Activated T-helper 2 cell treated with anti-CD3 and anti-CD28 coated beads, Interferon-gamma antibody, Interleukin-2, Interleukin-4, amounts not matched to agents 10 μg/mL and 5 μg/mL and 100 μg/mL, durations not matched to agents 14 hours and 24 hours and 36 hours (primary cell): ENCODE measurements at regions not wholly inside any gene's neighbourhood (a gene's known extent, or its start where the extent isn't known, plus 50 kb on each side); places are given as distances from the start of the nearest gene placed in this dataset.

ENCODE experiments used
- DNase-seq: peaks from one replicate; pipeline ENCODE4 v3.0.0; 2021; ENCODE audit warnings: low spot score
- H3K27ac Mint-ChIP-seq: one replicate; pipeline ENCODE4 v1.8.0; 2021; ENCODE audit warnings: mixed read lengths
- H3K27me3 Mint-ChIP-seq: one replicate; pipeline ENCODE4 v1.8.0; 2021; ENCODE audit warnings: low read depth, mixed read lengths
- H3K36me3 Mint-ChIP-seq: one replicate; pipeline ENCODE4 v1.8.0; 2021; ENCODE audit warnings: low read depth, mixed read lengths
- H3K4me1 Mint-ChIP-seq: one replicate; pipeline ENCODE4 v1.8.0; 2021; ENCODE audit warnings: low read depth, mixed read lengths
- H3K4me3 Mint-ChIP-seq: one replicate; pipeline ENCODE4 v1.8.0; 2021; ENCODE audit warnings: low read depth, mild to moderate bottlenecking, moderate library complexity, mixed read lengths
- H3K9me3 Mint-ChIP-seq: one replicate; pipeline ENCODE4 v1.8.0; 2021; ENCODE audit warnings: mixed read lengths
- intact Hi-C: fragments of 100-400 bp; cut with micrococcal nuclease; formaldehyde crosslinking; loops from one replicate; pipeline ENCODE4 v1.15.1; 2023

- DNase-seq, result no peak
- Mint-ChIP-seq H3K27ac (no peak overlapping the region), H3K36me3 (no peaks in the 10 kb centered on the region), H3K4me3 (no peak overlapping the region), H3K27me3 (peaks cover 10% of the 10 kb centered on the region), H3K4me1 (no peaks in the 10 kb centered on the region), H3K9me3 (no peaks in the 10 kb centered on the region)
- intact Hi-C loops, result no loop called here
Measured at GRCh38 chr2:204495381-204495780, 49.9 kb upstream of the PARD3B start.
